NCI-H187 treated with DMSO at 0.1 percent for 48 hours (cell line): ENCODE measurements at regions not wholly inside any gene's neighbourhood (a gene's known extent, or its start where the extent isn't known, plus 50 kb on each side); places are given as distances from the start of the nearest gene placed in this dataset.
"Not testable (repeated sequence)": the region's sequence is repeated elsewhere in the genome, so short reads cannot be mapped to it uniquely, and the experiment has no call there.

Experiments used
- DNase-seq: peaks from one replicate; lab custom pipeline; 2025; lab: John Stamatoyannopoulos, UW

GRCh38 chr15:66965201-66965900, 100.1 kb upstream of the SMAD3 start:
- no peak for DNase-seq

- DNase-seq: no peak
Measured at GRCh38 chr15:66966256-66966655, 99.1 kb upstream of the SMAD3 start.

- no peak for DNase-seq
Measured at GRCh38 chr15:66968806-66969596, 96.4 kb upstream of the SMAD3 start.

- not testable (repeated sequence) for DNase-seq
Measured at GRCh38 chr15:66974131-66974530, 91.3 kb upstream of the SMAD3 start.

- DNase-seq: not testable (repeated sequence)
Measured at GRCh38 chr15:66976106-66976640, 89.2 kb upstream of the SMAD3 start.

GRCh38 chr15:66980326-66980725, 85.1 kb upstream of the SMAD3 start:
- DNase-seq: not testable (repeated sequence)

GRCh38 chr15:66981771-66982170, 83.6 kb upstream of the SMAD3 start:
- no peak for DNase-seq

- DNase-seq: no peak
Measured at GRCh38 chr15:66982250-66982649, 83.2 kb upstream of the SMAD3 start.

GRCh38 chr15:66982816-66983215, 82.6 kb upstream of the SMAD3 start:
- DNase-seq: no peak

- DNase-seq: no peak
Measured at GRCh38 chr15:66985653-66986052, 79.7 kb upstream of the SMAD3 start.

- DNase-seq: no peak
Measured at GRCh38 chr15:66986951-66987350, 78.5 kb upstream of the SMAD3 start.

- DNase-seq: no peak
Measured at GRCh38 chr15:66993090-66993489, 72.3 kb upstream of the SMAD3 start.

- DNase-seq: no peak
Measured at GRCh38 chr15:66993874-66994696, 71.3 kb upstream of the SMAD3 start.

- DNase-seq: no peak
Measured at GRCh38 chr15:66994927-66995656, 70.3 kb upstream of the SMAD3 start.

- no peak for DNase-seq
Measured at GRCh38 chr15:66996094-66996493, 69.3 kb upstream of the SMAD3 start.

- DNase-seq: no peak
Measured at GRCh38 chr15:66997212-66997611, 68.2 kb upstream of the SMAD3 start.

- not testable (repeated sequence) for DNase-seq
Measured at GRCh38 chr15:66998234-66998633, 67.2 kb upstream of the SMAD3 start.

GRCh38 chr15:66999046-66999968, 66.1 kb upstream of the SMAD3 start:
- DNase-seq: no peak

GRCh38 chr15:67000896-67001295, 64.5 kb upstream of the SMAD3 start:
- DNase-seq: no peak

- DNase-seq: no peak
Measured at GRCh38 chr15:67002368-67002767, 63.0 kb upstream of the SMAD3 start.

GRCh38 chr15:67003586-67003985, 61.8 kb upstream of the SMAD3 start:
- DNase-seq: no peak
